HG03354 (cell line): ENCODE measurements at regions not wholly inside any gene's neighbourhood (a gene's known extent, or its start where the extent isn't known, plus 50 kb on each side); places are given as distances from the start of the nearest gene placed in this dataset.
"Not testable (repeated sequence)": the region's sequence is repeated elsewhere in the genome, so short reads cannot be mapped to it uniquely, and the experiment has no call there.

Experiments
- ATAC-seq: cut with Tn5 transposase; IDR thresholded peaks from one replicate; pipeline ENCODE4 v1.9.1; 2021; ENCODE audit warnings: mild to moderate bottlenecking; ENCODE audit not compliant: unreplicated experiment, poor library complexity, severe bottlenecking

DNA sequence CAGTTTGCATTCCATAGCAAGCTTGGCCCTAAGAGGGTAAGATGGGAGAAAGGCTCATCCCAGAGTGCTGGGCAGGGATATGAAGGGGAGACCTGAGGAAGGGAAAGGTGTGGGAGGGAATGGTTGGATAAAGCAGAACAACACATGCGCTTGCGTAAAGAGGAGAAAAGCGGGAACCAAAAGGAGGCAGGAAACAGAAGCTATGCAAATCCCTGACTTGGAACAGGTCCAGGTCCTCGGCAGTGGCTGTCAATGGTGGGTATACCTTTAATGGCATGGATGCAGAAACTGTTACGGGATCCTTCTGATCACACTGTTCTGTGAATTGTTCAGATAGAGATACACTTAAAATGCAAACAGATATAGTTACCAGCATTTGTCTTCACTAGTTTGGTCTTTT, 455.6 kb downstream of the SIPA1L2 start:
- no peak for ATAC-seq

DNA sequence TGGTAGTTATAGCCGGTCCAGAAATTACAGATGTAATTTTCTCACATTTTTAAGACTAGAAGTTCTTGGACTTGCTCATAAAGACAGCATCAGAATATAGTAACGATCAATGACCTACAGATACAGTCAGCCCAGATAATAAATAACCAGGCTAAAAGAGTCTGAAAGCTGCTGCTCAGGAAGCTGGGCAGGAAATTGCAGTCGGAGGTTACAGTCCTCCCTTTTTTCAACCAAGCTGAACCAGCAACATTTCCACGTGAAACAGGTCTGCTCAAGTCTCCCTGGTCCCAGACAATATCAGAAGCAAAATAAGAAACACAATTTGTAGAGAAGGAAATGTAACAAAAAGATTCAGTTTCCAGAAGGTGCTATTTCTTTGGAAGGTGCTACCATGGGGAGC, 457.4 kb downstream of the SIPA1L2 start:
- ATAC-seq, result no peak

DNA sequence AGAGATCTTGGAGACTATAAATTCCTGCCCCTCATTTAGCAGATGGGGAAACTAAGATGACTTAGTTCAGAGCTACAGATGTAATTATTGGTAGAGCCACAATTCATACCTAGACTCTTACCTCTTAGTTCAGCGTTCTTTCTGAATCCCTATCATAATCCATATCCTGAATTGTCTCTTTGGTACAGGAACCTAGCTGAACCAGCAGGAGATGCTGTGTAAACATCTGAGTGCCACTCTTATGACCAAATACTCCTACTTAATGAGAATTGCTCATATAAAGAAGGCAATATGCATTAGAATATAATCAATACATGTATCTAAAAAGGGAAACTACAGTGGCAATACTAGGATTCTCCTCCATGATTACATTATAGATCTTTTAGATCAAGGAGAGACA, 459.0 kb downstream of the SIPA1L2 start:
- no peak for ATAC-seq

DNA sequence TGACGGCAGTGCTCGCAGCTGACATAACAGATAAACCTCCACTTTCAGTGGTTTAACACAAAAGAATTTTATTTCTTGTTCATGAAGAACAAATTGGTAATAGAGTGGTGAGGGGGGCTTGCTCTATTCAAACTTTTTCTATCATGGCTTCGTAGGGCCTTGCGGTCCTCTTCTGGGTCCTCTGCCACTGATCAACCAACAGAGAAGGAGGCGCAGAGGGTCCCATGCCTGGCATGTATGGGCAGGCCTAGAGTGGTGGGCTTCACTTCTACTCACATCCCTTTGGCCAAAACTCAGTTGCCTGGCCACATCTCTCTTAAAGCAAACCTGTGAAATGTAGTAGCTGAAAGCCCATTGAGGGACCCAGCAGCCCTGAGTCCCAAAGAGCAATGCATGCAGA, 460.5 kb downstream of the SIPA1L2 start:
- no peak for ATAC-seq

DNA sequence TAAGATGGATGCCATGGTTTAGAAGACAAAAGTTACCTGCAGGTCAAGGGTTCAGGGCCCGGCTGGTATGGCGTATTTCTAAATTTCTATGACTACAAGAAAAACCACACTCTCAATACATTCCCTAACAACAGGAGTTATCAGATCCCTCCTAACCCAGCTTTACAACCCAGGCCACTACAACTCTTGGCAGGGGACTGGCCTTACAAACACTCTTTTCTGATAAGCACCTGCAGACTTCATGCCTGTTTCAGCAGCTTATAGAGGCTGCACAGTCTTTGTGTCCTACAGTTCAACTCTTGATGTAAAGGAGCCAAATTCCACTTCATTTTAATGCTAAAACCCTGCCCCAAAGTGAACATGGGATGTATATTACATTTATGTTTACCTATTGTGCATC, 461.4 kb downstream of the SIPA1L2 start:
- ATAC-seq, result no peak

DNA sequence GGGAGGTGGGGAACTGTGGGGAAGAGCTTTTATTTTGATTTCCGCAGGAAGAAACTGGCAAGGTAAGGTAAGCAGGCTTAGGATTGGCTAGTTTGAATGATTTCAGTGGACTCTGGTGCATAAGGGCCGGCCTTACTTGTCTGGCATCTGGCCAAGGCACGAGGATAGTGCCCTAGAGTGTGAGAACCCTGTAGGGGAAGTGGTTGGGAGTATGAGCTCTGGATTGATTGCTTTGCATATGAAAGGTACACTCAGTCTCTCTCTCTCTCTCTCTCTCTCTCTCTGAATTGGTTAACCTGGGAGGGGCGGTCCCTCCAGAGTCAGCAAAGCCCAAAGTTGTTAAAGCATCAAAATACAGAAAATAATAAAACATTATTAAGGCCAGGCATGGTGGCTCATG, 463.0 kb downstream of the SIPA1L2 start:
- ATAC-seq, result no peak

DNA sequence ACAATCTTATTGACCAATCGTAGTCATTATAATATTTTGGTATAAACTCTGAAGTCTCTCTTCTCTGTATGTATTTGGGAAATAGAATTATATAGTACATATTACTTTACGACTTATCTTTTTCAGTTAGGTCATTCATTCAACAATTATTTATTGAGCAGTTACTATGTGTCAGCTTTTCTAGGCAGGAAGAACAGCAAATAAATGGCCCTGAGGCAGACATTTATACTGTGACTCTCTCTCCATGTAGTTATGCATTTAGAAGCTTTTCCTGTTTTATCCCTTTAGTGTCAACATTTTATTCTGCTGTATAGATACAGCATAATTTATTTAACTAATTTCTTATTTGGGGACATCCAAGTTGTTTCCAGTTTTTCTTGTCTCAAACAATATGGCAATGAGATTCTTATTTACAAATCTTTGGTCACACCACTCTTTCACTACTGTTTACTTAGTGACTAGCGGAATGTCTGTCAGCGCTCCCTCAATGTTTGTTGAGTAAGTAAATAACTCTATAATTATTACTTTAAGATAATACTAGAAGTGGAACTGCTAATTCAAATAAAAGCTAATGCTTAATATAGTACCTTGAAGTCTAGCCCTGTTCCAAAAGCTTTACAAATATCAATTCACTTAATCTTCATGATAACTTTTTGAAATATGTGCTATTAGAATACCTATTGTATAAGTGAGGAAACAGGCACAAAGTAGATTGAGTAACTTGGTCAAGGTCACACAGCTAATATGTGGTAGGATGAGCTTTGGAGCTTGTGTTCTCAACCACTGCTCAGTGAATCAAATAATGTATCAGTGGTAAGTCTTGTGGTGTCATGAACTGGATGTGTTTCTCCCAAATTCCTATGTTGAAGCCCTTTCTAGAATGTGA, 465.6 kb downstream of the SIPA1L2 start:
- ATAC-seq, result no peak

DNA sequence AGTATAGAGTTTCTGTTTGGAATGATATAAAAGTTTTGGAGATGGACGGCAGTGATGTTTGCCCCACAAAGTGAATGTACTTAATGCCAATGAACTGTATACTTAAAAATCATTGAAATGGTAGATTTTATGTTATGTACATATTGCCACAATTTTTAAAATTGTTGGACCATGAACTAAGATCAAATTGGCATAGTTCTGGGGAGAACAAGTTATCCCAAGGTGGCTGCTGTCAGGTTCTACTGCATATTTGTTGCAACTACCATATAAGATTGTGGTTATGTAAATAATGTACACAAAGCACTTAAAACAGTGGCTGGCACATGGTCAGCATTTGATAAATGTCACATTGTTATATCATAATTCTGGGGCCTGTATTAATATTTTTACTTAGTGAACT, 466.4 kb downstream of the SIPA1L2 start:
- no peak for ATAC-seq

DNA sequence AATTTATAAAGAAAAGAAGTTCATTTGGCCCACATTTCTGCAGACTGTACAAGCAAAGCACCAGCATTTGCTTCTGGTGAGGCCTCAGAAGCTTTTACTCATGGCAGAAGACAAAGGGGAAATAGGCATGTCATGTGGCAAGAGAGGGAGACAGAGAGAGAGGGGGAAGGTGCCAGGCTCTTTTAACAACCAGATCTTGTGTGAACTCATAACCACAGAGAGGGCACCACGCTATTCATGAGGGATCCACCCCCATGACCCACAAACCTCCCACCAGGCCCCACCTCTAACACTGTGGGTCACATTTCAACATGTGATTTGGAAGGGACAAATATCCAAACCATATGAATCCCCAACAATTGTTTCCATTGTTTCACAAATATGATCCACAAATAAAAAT, 467.9 kb downstream of the SIPA1L2 start:
- no peak for ATAC-seq

DNA sequence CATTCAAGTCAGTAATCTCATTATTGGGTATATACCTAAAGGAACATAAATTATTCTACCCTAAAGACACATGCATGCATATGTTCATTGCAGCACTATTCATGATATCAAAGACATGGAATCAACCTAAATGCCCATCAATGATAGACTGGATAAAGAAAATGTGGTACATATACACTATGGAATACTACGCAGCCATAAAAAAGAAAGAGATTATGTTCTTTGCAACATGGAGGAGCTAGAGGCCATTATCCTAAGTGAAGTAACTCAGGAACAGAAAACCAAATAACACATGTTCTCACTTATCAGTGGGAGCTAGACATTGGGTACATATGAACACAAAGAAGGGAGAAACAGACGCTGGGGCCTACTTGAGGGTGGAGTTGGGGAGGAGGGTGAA, 471.4 kb downstream of the SIPA1L2 start:
- ATAC-seq, result not testable (repeated sequence)

DNA sequence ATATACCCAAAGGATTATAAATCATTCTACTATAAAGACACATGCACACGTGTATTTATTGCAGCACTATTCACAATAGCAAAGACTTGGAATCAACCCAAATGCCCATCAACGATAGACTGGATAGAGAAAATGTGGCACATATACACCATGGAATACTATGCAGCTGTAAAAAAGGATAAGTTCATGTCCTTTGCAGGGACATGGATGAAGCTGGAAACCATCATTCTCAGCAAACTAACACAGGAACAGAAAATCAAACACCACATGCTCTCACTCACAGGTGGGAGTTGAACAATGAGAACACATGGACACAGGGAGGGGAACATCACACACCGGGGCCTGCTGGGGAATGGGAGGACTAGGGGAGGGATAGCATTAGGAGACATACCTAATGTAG, 473.9 kb downstream of the SIPA1L2 start:
- not testable (repeated sequence) for ATAC-seq

DNA sequence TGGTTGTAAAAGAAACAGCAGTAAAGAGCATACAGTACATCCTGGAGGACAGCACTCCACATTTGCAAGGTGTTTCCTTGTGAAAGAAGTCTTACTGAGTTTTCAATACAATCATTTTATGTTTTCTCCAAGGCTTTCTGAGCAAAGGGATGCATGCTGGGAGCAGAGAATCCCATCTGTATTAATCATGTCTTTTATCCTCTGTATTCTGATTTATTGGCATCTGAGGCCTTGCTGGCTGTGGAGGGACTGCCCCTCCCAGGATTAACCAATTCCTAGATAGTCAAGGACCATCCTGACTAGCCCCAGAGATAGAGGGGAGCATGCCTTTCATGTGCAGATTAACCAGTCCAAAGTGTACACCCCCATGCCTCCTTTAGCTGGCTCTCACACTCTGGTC, 476.3 kb downstream of the SIPA1L2 start:
- no peak for ATAC-seq

DNA sequence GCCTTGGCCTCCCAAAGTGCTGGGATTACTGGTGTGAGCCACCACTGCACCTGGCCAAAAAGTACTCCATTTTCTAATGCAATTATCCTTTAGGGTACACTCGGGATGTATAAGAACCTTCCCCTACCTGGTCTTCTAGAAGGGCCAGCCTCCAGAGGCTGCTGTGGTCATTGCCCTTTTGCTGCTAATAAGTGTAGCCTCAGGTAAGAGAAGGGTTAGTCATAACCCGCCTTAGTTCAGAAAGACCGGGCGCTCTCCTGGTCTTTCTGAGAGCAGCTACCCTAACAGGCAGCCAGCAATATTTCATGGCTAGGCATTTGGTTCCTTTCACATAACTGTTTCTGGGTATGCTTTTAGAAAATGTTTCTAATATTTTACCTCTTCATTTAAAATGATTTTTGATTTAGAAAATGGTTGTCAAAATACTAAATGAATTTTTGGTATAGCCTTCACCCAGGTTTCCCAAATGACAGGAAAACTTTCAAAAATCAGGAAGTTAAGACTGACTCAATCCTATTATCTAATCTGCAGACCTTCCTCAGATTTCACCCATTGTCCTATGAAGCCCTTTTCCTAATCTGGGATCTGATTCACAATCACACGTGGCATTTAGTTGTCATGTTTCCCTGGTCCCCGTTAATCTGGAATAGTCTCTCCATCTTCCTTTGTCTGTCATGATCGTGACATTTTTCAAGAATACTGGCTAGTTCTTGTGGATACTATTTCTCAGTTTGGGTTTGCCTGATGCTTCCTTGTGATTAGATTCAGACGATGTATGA, 479.0 kb downstream of the SIPA1L2 start:
- no peak for ATAC-seq

DNA sequence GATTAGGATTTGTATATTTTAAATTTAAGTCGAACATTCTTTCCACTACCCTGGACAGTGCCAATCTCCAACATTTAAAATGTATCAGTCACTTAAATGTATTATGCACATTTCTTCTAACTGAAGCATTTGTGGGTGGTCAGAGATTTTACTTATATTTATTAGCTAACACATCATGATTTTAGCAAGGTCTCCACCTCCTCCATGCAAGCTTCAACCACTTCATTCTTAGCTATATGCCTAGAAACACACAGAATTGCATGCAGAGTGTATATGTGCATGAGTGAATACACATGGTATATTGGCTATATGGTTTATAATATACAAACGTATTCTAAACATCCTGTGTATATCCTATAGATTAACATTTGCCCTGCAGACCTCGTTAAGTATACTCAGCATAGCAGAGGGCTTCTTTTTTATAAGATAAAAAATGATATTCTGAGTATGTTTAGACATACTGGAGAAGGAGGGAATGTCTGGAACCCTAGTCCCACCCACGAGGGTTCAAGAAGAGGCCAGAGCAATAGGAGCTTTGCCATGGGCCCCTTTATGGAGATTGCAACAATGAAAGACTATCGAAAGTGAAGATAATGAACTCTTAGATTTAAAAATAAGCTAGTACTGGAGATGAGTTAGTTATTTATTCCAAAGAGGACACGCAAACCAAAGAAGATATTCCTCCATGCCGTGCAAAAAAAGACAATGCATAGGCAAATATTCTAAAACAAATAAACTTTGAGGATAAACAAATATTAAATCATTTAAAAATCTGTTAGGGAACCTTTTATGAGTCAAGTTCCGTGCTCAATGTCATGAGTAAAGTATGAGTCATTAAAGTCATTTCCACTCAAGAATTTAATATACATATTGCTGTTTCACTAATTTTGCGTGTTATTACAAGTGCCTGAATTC, 480.4 kb downstream of the SIPA1L2 start:
- ATAC-seq, result no peak

DNA sequence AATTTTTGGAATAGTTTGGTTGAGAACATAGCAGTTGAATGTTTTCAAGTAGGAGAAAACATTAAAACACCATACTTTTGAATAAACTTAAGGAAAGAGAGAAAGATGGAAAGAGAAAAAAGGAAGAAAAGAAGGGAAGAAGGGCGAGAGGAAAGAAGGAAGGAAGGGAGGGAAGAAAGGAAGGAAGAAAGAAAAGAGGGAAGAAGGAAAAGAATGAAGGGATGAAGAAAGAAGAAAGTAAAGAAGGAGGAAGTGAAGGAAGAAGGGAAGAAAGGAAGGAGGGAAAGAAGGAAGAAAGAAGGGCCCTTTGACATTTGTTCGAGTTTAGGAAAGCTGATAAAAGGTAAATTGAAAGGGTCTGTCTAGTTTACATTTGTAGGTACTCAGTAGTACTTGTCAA, 482.7 kb downstream of the SIPA1L2 start:
- ATAC-seq, result no peak

DNA sequence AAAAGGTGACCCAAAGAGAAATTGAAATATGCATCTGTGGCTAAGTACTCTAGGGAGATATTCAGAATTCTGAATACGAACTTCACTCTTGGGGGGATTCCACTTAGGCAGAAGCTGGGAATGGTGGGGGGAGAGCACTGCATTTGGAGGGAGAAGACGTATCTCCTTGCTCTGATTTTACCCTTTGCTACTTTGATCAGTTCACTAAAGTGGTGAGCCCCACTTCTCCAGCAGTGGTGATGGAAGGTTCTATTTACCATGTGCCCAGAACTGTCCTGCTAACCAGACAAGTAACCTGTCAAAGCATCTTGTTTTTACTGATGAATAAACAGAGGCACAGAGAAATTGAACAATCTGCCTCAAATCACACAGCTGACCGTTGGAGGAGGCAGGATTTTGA, 483.4 kb downstream of the SIPA1L2 start:
- no peak for ATAC-seq

DNA sequence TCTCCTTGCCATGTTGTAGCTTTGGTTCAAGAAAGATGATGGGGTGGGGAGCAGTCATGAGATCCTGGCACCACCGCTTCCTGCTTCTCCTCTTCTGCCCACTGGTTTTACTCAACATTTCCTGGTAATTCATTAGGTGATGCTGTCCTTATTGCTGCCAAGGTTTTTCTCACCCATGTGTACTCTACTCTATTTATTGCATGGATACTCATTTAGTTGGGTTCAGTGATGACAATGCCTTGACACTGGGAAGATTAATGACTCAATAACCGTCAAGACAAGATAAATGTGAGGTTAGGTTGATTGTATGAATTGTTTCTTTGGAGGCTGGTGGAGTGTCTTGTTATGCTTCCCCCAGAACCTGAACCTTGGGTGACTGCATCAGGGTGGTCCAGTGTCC, 484.2 kb downstream of the SIPA1L2 start:
- no peak for ATAC-seq

DNA sequence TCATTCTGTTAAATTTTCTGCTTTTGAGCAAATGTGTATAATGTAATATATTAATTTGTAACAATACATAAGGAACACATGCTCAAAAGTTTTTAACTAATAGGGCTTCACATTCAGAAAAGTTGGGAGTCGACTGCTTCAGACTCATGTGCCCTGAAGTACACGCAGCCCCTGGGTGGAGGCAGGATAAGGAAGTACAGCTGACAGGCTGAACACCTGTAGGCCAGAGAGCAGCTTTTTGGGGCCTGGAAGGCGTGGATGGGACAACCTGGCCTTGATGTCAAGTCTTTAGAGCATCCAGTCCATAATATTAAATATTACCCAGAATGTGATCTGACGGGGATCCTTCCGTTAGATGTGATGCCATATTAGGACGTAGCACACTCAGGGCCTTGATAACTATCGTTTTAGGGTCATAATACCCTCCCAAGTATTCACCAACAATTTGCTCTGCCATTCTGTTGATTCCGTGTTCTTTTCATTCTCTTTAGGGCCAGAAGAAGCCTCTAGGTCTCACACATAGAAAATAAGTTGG, 485.2 kb downstream of the SIPA1L2 start:
- ATAC-seq, result no peak

DNA sequence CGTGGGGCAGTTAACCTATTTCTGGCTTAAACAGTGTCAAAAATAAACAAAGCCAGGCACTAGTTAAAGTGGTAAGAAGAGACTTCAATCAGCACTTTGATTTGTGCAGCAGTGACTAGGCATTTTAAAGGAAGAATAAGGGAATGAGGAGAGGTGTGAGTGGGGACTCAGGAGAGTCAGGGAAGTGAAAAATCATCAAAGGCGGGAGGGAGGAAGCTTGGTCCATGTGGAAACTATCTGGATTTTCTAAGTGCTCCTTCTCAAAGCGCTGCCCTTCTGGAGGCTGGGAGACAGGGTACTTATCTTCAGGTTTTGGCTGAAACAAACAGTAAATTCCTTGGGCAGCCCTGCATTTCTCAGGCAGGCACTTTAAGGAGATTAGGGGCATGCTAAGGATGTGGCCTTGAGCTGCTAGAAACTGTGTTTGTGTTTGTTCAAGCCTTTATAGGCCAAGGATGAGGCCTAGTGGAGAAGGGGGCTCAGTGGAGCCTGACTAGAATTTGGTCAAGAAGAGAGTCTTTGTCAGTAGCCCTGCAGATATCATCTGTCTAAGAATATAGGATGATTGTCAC, 486.5 kb downstream of the SIPA1L2 start:
- ATAC-seq, result no peak
